CD4-positive, alpha-beta T cell (primary cell): ENCODE measurements at regions not wholly inside any gene's neighbourhood (a gene's known extent, or its start where the extent isn't known, plus 50 kb on each side); places are given as distances from the start of the nearest gene placed in this dataset.
"Not testable (repeated sequence)": the region's sequence is repeated elsewhere in the genome, so short reads cannot be mapped to it uniquely, and the experiment has no call there.

Source experiments
- ATAC-seq: fragments of 200-7000 bp; cut with Tn5 transposase; one replicate; pipeline ENCODE4 v1.10.0; 2022; ENCODE audit warnings: mild to moderate bottlenecking; ENCODE audit not compliant: poor library complexity
- CTCF ChIA-PET: fragments of 350-600 bp; sonication (Branson Sonifier 250); formaldehyde crosslinking; loops from one replicate; lab custom pipeline; 2021; ENCODE audit warnings: antibody characterized with exemption, inconsistent platforms; lab: Charles Lee
- POLR2A ChIA-PET: fragments of 350-600 bp; sonication (Branson Sonifier 250); formaldehyde crosslinking; loops from one replicate; lab custom pipeline; 2021; ENCODE audit warnings: antibody characterized with exemption, inconsistent platforms; lab: Charles Lee
- DNase-seq, 14 experiments: peaks; one replicate each; pipeline ENCODE4 v3.0.0-alpha.2; 2013 to 2020; ENCODE audit warnings: mixed read lengths in 2 of 14
- H3K27ac ChIP-seq, 2 donors: one replicate each; pipeline versions ENCODE4 v1.5.1 to v1.7.0; 2013; ENCODE audit warnings: low read length in 2 of 2, low read depth in 1 of 2, mild to moderate bottlenecking in 1 of 2
- H3K27me3 ChIP-seq, 2 experiments: 1 replicate in 1 of 2; 2 replicates in 1 of 2; pipeline versions ENCODE4 v1.6.1 to v1.7.0; 2013; ENCODE audit warnings: low read length in 2 of 2, control low read depth in 1 of 2, mild to moderate bottlenecking in 1 of 2, moderate library complexity in 1 of 2; ENCODE audit not compliant: insufficient read depth in 2 of 2, control insufficient read depth in 1 of 2
- H3K36me3 ChIP-seq: one replicate; pipeline ENCODE4 v1.6.1; 2013; ENCODE audit warnings: low read length, control low read depth; ENCODE audit not compliant: insufficient read depth
- H3K4me1 ChIP-seq: one replicate; pipeline ENCODE4 v1.6.1; 2013; ENCODE audit warnings: low read length, control low read depth; ENCODE audit not compliant: insufficient read depth
- H3K4me3 ChIP-seq: one replicate; pipeline ENCODE4 v1.5.1; 2013; ENCODE audit warnings: mild to moderate bottlenecking, low read length, moderate library complexity
- H3K9me3 ChIP-seq, 2 experiments: 1 replicate in 1 of 2; 2 replicates in 1 of 2; pipeline versions ENCODE4 v1.6.1 to v1.7.0; 2013; ENCODE audit warnings: low read length in 2 of 2, mild to moderate bottlenecking in 2 of 2, control low read depth in 1 of 2, moderate library complexity in 1 of 2; ENCODE audit not compliant: control insufficient read depth in 1 of 2, insufficient read depth in 1 of 2
- H3K27ac Mint-ChIP-seq: one replicate; pipeline ENCODE4 v1.8.0; 2020; ENCODE audit warnings: mixed read lengths
- H3K27me3 Mint-ChIP-seq: one replicate; pipeline ENCODE4 v1.8.0; 2021; ENCODE audit warnings: mixed read lengths
- H3K36me3 Mint-ChIP-seq: one replicate; pipeline ENCODE4 v1.8.0; 2021; ENCODE audit warnings: low read depth, mixed read lengths
- H3K4me1 Mint-ChIP-seq: one replicate; pipeline ENCODE4 v1.8.0; 2021; ENCODE audit warnings: low read depth, mixed read lengths
- H3K4me3 Mint-ChIP-seq: one replicate; pipeline ENCODE4 v1.8.0; 2020; ENCODE audit warnings: mild to moderate bottlenecking, mixed read lengths
- H3K9me3 Mint-ChIP-seq: one replicate; pipeline ENCODE4 v1.8.0; 2020; ENCODE audit warnings: mixed read lengths
- CTCF ChIP-seq: fragments of 200-600 bp; IDR thresholded peaks from one replicate; pipeline ENCODE4 v1.8.0; 2022; ENCODE audit warnings: antibody characterized with exemption, mild to moderate bottlenecking
- intact Hi-C, 2 experiments: fragments of 100-400 bp; cut with DNase I in 1 of 2; cut with micrococcal nuclease in 1 of 2; formaldehyde crosslinking; loops; one replicate each; pipeline versions ENCODE4 v1.15.1 to v1.9.0; 2023 to 2025; cut with DNase I, micrococcal nuclease

GRCh38 chr16:10297341-10298006 is 88.4 kb upstream of the ATF7IP2 start:
- Mint-ChIP-seq H3K36me3 (peaks cover 13% of the 10 kb centered on the region), H3K4me1 (no peaks in the 10 kb centered on the region)
- no peaks in the 10 kb centered on the region for H3K4me1 ChIP-seq

GRCh38 chr16:10300905-10301304 is 85.0 kb upstream of the ATF7IP2 start:
- Mint-ChIP-seq H3K27ac (no peak overlapping the region), H3K4me1 (no peaks in the 10 kb centered on the region), H3K27me3 (no peaks in the 10 kb centered on the region), H3K36me3 (no peaks in the 10 kb centered on the region), H3K4me3 (no peak overlapping the region), H3K9me3 (no peaks in the 10 kb centered on the region)
- DNase-seq (no peak), ATAC-seq (no peak)
- no peak overlapping the region for H3K27ac ChIP-seq
- POLR2A ChIA-PET: no interaction called here
- H3K4me1 ChIP-seq: no peaks in the 10 kb centered on the region
- no peaks in the 10 kb centered on the region for H3K9me3 ChIP-seq
- CTCF ChIA-PET: no interaction called here
- intact Hi-C loops: no loop called here
- no peak for TF ChIP-seq CTCF
- H3K27me3 ChIP-seq: no peaks in the 10 kb centered on the region
- H3K36me3 ChIP-seq: no peaks in the 10 kb centered on the region
- H3K4me3 ChIP-seq: no peak overlapping the region

More at GRCh38 chr16:10297341-10298006, 88.4 kb upstream of the ATF7IP2 start:
- ChIA-PET POLR2A (no interaction called here), CTCF (no interaction called here)
- H3K27ac Mint-ChIP-seq: no peak overlapping the region
- H3K4me3 Mint-ChIP-seq: no peak overlapping the region
- no peaks in the 10 kb centered on the region for H3K36me3 ChIP-seq
- DNase-seq (peak in 3 of 14 experiments; percentile 14 to 27 (median 15)), ATAC-seq (no peak)
- peaks cover 13% of the 10 kb centered on the region for H3K9me3 Mint-ChIP-seq
- H3K27ac ChIP-seq: no peak overlapping the region
- H3K27me3 ChIP-seq: no peaks in the 10 kb centered on the region
- H3K27me3 Mint-ChIP-seq: peaks cover 25% of the 10 kb centered on the region
- H3K4me3 ChIP-seq: no peak overlapping the region
- intact Hi-C loops: no loop called here
- peaks cover 0 to 2% of the 10 kb centered on the region in 2 experiments for H3K9me3 ChIP-seq
- TF ChIP-seq CTCF: no peak

GRCh38 chr16:10301547-10301946 is 84.3 kb upstream of the ATF7IP2 start:
- H3K36me3 Mint-ChIP-seq, H3K4me1 Mint-ChIP-seq, H3K4me3 ChIP-seq, H3K27ac ChIP-seq, H3K27ac Mint-ChIP-seq, H3K27me3 ChIP-seq, H3K36me3 ChIP-seq, CTCF ChIA-PET, H3K27me3 Mint-ChIP-seq, H3K9me3 ChIP-seq, H3K9me3 Mint-ChIP-seq, intact Hi-C loops, POLR2A ChIA-PET, H3K4me3 Mint-ChIP-seq, H3K4me1 ChIP-seq, ATAC-seq, DNase-seq: not testable (repeated sequence)

GRCh38 chr16:10305912-10306311 is 79.9 kb upstream of the ATF7IP2 start:
- intact Hi-C loops: no loop called here
- H3K9me3 Mint-ChIP-seq: no peaks in the 10 kb centered on the region
- no peaks in the 10 kb centered on the region for H3K9me3 ChIP-seq
- no peaks in the 10 kb centered on the region for H3K36me3 ChIP-seq
- TF ChIP-seq CTCF: no peak
- ChIA-PET POLR2A (no interaction called here), CTCF (no interaction called here)
- H3K27ac Mint-ChIP-seq: no peak overlapping the region
- DNase-seq: no peak
- H3K4me1 Mint-ChIP-seq: no peaks in the 10 kb centered on the region
- H3K27me3 ChIP-seq: peaks cover 0 to 3% of the 10 kb centered on the region in 2 experiments
- no peak overlapping the region for H3K27ac ChIP-seq
- H3K4me1 ChIP-seq: no peaks in the 10 kb centered on the region
- H3K36me3 Mint-ChIP-seq: no peaks in the 10 kb centered on the region
- no peak for ATAC-seq
- no peak overlapping the region for H3K4me3 ChIP-seq
- no peak overlapping the region for H3K4me3 Mint-ChIP-seq
- H3K27me3 Mint-ChIP-seq: no peaks in the 10 kb centered on the region
